NCI-H1694 treated with DMSO at 0.1 percent for 48 hours (cell line): ENCODE measurements at regions not wholly inside any gene's neighbourhood (a gene's known extent, or its start where the extent isn't known, plus 50 kb on each side); places are given as distances from the start of the nearest gene placed in this dataset.
"Not testable (repeated sequence)": the region's sequence is repeated elsewhere in the genome, so short reads cannot be mapped to it uniquely, and the experiment has no call there.

Source experiments
- DNase-seq: peaks from one replicate; lab custom pipeline; 2025; lab: John Stamatoyannopoulos, UW

DNA sequence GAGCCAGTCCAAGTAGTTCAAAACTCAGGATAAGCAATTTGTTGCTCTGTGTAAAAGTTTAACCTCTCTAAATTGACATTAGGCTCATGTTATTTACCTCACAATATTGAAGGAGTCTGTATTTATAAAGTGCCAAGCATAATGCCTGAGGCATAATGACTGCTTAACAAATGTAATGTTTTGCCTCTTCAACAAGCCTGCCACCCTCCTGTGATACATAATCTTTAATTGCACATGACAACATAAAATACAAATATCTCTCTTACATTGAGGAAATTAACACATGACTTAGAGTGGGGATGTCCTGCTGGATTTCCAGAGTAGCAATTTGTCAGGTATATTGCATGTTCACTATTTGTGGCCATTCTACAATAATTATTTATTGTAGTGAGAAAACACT is 469.2 kb upstream of the ANO5 start:
- DNase-seq, result no peak

DNA sequence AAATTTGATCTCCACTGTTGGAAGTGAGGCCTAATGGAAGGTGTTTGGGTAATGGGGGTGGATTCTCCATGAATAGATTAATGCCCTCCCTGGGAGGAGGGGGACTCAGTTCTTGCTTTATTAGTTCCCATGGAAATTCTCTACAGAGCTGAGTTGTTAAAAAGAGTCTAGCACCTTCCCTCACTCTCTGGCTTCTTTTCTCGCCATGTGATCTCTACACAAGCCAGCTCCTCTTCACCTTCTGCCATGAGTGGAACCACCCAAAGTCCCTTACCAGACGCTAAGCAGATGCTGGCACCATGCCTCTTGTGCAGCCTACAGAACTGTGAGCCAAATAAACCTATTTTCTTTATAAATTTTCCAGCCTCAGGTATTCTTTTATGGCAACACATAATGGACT is 465.8 kb upstream of the ANO5 start:
- DNase-seq, result no peak

DNA sequence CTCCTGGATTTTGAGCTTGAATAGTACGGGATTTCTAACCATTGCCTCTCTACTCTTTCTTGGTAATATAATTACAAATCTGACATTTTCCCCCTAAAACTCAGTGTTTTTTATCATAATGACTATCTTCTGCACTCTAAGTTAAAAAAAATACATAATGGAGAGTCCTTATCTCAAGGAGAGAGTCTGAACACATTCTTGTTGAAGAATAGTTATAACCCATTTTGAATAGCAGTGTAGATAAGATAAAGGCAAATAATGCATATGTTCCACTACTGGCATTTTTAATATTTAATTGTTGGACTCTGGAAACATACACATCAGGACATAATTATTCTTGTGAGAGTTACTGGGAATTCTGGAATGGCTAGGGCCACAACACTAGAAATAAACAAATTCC is 456.5 kb upstream of the ANO5 start:
- no peak for DNase-seq

DNA sequence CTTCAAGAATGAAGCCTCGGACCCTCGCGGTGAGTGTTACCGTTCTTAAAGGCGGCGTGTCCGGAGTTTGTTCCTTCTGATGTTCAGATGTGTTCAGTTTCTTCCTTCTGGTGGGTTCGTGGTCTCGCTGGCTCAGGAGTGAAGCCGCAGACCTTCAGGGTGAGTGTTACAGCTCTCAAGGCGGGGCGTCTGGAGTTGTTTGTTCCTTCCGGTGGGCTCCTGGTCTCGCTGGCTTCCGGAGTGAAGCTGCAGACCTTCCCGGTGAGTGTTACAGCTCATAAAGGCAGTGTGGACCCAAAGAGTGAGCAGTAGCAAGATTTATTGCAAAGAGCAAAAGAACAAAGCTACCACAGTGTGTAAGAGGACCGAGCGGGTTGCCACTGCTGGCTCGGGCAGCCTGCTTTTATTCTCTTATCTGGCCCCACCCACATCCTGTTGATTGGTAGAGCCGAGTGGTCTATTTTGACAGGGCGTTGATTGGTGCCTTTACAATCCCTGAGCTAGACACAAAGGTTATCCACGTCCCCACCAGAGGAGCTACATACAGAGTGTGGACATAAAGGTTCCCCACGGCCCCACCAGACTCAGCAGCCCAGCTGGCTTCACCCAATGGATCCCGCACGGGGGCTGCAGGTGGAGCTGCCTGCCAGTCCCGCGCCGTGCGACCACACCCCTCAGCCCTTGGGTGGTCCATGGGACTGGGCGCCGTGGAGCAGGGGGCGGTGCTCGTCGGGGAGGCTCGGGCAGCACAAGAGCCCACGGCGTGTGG is 440.2 kb upstream of the ANO5 start:
- not testable (repeated sequence) for DNase-seq

DNA sequence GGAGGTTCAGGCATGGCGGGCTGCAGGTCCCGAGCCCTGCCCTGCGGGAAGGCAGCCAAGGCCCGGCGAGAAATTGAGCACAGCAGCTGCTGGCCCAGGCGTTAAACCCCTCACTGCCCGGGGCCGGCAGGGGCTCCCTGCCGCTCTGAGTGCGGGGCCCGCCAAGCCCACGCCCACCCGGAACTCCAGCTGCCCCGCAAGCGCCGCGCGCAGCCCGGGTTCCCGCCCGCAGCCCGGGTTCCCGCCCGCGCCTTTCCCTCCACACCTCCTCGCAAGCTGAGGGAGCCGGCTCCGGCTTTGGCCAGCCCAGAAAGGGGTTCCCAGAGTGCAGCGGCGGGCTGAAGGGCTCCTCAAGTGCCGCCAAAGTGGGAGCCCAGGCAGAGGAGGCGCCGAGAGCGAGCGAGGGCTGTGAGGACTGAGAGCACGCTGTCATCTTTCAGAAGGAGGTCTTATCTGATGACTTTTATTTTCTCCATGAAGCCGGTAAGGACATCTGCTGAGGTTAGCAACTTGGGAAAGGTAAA is 439.6 kb upstream of the ANO5 start:
- not testable (repeated sequence) for DNase-seq

DNA sequence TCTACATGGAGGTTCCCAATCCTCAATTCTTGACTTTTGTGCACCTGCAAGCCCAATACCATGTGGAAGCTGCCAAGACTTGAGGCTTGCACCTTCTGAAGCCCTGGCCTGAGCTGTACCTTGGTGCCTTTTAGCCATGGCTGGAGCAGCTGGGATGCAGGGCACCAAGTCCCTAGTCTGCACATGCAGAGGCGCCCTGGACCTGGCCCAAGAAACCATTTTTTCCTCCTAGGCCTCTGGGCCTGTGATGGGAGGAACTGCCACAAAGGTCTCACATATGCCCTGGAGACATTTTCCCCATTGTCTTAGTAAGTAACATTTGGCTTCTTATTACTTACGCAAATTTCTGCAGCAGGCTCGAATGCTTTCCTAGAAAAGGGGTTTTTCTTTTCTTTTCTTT is 431.9 kb upstream of the ANO5 start:
- no peak for DNase-seq

DNA sequence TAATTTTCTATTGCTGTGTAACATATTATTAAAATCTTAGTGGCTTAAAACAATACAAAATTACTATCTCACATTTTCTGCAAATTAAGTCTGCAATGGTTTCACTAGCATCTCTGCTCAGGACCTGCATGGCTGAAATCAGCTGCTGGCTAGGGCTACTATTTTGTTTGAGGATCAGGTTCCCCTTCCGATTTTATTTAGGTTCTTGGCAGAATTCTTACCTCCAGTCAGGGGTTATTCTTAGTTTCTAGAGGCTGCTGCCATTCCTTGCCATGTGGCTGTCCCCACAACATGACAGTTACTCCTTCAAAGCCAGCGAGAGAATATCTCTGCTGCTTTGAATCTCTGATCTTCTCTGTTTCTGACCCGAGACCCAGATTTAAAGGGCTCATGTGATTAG is 424.5 kb upstream of the ANO5 start:
- no peak for DNase-seq

DNA sequence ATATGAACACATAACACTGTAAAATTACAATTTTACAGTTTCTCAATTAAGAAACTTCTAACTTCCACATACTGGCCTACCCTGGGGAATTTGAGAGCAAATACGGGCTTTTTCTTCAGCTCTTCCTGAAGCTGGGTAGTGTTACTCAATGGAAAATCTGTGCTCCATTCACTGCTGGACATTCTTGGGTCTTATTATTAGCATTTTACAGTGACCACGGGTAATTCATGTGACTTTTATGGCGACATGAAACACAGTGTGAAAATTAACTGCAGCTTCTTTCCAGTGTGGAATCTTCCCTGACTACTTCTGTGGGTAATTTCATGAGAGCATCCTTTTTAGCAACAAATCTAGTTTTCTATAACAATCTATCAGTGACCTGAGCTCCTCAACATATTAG is 423.7 kb upstream of the ANO5 start:
- no peak for DNase-seq

DNA sequence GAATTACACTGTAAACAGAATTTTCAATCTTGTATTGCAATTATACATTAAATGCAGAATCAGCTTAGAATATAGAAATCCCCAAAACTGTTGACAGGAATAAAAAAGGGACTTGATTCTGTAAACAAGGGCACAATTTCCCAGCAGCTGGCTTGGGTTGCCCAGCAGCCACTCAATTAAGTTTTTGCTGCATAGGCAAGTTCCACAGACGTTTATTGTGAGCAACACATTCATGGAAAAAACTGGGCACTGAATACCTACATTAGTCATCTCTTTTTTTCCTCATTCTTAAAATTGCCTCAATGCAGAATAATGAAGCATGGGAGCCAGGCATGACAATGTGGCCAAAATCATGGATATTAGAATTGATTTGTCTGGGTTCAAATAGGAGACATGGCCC is 421.8 kb upstream of the ANO5 start:
- DNase-seq, result no peak

DNA sequence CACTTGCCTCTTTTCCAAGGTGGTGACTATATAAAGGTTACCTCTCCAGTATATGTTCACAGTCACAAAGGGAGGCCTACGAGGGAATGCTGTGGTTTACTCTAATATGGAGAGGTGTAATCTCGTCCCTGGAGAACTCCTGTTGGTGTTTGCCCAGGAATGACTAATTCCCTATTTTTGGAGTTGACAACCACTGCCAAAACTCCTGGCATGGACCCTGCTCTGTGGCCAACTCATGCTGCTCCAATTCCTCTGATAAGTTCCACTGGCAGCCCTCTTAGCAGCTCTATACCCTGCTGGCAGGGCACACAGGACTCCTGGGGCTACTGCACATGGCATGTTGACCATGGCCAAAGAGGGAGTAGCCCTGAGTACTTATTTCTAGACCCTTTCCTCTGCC is 418.7 kb upstream of the ANO5 start:
- no peak for DNase-seq

DNA sequence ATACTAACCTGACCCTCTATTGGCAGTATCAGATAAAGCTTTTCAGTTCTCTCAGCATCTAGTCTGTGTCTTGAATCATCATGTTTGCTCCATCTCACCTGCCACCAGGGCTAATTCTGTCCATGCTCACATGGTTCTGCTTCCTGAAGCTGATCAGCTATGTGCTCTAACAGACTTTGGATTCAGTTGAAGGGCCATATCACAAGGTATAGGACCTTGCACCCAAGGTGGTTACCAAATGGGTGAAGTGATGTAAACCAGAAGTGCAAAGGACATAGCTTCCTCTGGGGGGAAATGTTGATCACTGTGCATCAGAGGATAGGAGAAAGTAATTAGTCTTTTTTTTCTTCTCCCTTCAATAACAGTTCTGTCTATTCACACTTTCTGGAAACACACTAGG is 417.0 kb upstream of the ANO5 start:
- DNase-seq, result no peak

DNA sequence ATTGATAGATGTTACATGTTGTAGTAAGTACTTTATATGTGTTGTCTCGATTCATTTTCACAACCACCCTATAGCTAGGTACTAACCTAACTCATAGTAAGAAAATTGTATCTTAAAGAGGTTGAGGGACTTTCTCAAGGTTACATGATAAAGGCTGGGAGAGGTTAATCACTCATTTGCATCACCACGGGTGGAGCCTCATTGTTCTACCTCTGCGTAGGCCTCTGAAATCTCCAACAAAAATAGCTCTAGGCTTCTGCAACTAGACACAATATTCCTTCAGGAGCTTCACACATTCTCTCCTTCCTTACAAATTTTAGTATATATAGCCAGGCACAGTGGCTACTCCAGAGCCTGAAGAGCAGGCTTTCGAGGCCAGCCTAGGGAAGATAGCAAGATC is 408.9 kb upstream of the ANO5 start:
- no peak for DNase-seq

DNA sequence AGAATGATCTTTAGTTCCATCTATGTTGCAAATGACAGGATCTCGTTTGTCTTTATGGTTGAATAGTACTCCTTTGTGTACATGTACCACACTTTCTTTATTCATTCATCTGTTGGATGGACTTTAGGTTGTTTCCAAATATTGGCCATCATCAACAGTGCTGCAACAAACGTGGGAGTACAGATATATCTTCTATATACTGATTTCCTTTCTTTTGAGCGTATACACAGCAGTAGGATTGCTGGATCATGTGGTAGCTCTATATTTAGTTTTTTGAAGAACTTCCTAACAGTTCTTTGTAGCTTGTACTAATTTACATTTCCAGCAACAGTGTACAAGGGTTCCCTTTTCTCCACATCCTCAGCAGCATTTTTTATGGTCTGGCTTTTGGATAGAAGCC is 407.5 kb upstream of the ANO5 start:
- no peak for DNase-seq

DNA sequence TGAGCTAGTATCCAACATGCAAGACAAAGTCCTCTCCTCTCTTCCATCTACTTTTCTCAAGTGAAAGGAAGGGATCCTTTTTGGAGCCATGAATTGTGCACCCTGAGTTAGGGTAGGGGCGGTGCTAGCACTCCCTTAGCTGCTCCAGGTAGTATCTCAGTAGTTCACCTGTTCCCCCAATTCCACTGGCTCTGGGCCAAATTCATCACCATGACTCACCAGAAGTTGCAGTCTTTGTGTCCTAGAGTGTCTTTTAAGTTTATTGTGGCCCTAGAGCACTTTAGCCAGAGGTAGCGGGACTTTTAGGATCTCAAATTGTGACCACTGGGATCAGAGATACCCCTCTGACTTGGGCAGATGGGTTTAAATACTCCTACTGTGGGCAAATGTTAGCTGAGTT is 398.6 kb upstream of the ANO5 start:
- no peak for DNase-seq

DNA sequence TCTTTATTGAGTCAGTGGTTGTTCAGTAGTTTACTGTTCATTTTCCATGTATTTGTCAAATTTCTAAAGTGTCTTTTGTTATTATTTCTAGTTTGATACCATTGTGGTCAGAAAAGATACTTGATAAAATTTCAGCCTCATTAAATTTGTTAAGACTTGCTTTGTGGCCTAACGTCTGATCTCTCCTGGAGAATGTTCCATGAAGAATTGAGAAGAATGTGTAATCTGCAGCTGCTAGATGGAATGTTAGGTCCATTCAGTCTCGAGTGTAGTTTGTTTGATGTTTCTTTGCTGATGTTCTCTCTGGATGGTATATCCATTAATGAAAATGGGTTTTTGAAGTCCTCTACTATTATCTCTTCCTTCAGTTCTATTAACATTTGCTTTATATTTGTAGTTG is 394.7 kb upstream of the ANO5 start:
- DNase-seq, result no peak

DNA sequence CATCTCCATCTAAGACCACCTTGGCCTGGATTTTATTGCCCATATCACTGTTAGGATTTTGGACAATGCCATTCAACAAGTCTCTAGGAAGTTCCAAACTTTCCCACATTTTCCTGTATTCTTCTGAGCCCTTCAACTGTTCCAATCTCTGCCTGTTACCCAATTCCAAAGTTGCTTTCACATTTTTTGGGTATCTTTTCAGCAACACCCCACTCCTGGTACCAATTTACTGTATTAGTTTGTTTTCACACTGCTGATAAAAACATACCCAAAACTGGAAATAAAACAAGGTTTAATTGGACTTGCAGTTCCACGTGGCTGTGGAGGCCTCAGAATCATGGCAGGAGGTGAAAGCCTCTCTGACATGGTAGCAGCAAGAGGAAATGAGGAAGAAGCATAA is 388.4 kb upstream of the ANO5 start:
- DNase-seq, result not testable (repeated sequence)

DNA sequence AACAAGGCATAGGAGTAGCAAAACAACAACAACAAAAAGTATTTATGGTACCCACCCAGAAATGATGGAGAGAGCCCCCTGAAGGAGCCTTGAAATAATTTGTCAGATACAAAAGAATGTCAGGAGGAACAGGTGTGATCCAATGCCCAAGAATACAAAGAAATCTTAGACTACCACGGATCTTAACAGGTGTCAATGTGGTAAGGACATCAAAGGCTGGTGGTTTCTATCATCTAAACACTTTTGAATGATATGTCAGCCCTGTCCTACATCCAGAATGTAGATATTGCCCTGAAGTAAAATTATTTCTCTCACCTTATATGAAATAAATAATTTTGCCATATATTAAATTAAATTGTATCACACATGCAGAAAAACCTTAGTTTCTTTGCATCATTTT is 386.4 kb upstream of the ANO5 start:
- no peak for DNase-seq

DNA sequence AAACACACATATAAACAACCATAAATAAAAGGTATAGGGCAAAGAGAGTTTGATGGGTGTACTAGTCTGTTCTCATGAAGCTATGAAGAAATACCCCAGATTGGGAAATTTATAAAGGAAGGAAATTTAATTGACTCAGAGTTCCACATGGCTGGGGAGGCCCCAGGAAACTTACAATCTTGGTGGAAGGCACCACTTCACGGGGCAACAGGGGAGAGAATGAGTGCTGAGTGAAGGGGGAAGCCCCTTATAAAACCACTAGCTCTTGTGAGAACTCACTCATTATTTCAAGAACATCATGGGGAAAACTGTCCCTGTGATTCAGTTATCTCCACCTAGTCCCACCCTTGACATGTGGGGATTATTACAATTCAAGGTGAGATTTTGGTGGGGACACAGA is 385.9 kb upstream of the ANO5 start:
- DNase-seq, result no peak

DNA sequence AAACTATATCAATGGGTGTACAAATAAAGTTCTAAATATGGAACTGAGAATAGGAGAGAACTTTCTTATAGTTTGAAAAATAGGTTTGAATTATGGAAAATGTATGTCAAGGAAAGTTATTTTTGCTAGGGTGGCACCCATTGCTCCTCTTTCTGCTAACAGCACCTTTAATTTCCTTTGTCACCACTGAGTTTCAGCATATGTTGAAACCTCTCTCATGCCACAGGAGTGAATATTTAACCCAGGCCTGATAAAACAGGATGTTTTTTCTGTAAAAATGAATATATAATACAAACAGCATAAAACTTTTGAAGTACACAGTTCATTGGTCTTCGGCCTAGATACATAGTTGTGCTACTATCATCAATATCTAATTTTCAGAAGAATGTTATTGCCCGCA is 385.5 kb upstream of the ANO5 start:
- no peak for DNase-seq

DNA sequence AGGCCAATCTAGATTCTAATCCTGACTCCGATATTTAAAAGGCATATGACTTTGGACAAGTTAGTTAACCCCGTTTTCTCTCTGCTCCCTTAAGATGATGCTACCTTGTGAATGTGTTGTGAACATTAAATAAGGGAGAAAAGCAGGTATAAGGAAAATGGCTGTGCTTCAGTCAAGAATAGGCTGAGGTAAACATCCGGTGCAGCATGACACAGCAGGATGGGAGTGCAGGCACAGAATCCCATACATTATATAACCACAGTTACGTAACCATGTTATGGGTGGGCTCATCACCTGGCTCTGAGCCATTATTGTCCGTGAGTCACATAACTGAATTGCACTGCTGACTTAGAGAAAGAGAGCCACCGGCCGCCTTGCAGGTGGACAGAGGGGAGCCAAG is 382.2 kb upstream of the ANO5 start:
- no peak for DNase-seq

DNA sequence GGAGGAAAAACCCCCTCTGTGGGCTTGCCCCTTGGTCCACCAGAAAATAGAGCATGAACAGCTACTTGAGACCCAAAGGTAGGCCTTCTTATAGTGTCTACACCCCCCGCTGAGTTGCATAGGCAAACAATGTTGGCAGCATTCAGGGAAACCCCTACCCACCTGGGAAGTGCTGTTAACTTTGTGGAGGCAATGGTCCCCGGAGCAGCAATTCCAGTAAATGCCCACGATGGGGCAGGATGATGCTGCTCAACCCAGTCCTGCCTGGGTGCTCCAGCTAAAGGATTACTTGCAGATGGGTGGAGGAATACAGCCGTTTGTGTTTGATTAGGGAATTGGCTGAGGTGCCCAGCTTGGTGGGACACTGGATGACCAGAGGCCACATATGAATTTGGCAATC is 381.3 kb upstream of the ANO5 start:
- DNase-seq, result no peak

DNA sequence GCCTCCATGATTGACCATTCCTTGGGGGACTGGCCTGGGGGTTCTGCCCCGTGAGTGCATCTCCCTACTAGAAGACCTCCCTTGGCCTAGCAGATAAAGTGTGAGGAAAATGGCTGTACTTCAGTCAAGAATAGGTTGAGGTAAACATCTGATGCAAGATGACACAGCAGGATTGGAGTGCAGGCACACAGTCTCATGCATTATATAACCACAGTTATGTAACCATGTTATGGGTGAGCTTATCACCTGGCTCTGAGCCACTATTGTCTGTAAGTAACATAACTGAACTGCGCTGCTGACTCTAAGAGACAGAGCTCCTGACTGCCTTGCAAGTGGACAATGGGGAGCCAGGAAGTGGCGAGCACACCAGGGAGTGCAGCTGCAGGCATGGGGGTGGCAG is 378.7 kb upstream of the ANO5 start:
- DNase-seq, result no peak

DNA sequence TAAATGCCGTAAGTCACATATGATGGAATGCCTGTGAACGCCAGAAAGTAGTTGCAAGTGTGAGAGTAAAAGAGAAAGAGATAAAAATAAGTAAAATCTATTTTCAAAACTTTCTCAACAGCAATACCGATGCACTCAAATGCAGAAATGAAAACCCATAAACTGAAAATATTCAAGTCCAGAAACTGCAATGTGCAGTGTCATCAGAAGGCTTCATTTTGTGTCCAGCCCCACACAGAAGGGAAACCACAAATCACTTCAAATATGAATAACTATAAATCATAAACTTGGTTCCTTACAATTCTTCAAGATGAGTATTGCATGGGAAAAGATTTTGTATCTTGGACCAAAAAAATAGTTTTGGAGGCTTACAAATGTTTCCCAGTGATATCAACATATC is 375.2 kb upstream of the ANO5 start:
- no peak for DNase-seq

DNA sequence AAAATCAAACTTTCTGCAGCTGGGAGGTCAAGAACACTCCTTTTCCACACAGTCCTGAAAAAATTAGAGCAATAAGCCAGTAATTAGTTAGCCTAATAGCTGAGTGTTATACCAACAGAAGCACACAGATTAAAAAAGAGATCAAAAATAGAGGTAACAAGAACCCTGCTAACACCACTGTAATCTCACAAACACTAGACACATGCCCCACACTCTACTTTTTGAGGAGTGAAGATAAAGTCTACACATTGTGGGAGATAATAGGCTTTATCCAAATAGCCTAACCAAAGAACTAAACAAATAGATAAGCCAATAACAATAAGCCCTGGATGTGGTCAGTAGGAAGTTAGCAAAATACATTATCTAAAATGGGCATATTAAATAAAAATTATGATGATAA is 372.7 kb upstream of the ANO5 start:
- no peak for DNase-seq
